Activated naive CD4-positive, alpha-beta T cell treated with anti-CD3 and anti-CD28 coated beads, Interleukin-2, amount 10 ng/mL, durations not matched to agents 7 days and 5 days (primary cell): ENCODE measurements at regions not wholly inside any gene's neighbourhood (a gene's known extent, or its start where the extent isn't known, plus 50 kb on each side); places are given as distances from the start of the nearest gene placed in this dataset.
"Not testable (repeated sequence)": the region's sequence is repeated elsewhere in the genome, so short reads cannot be mapped to it uniquely, and the experiment has no call there.

Source experiments
- CTCF ChIA-PET: fragments of 350-600 bp; sonication (Branson Sonifier 250); formaldehyde crosslinking; loops from one replicate; lab custom pipeline; 2021; ENCODE audit warnings: antibody characterized with exemption; lab: Charles Lee
- DNase-seq: peaks from one replicate; pipeline ENCODE4 v3.0.0-alpha.2; 2020
- H3K27ac Mint-ChIP-seq: one replicate; pipeline ENCODE4 v1.8.0; 2021; ENCODE audit warnings: mild to moderate bottlenecking, moderate library complexity, mixed read lengths
- H3K27me3 Mint-ChIP-seq: one replicate; pipeline ENCODE4 v1.8.0; 2021; ENCODE audit warnings: mild to moderate bottlenecking, mixed read lengths
- H3K36me3 Mint-ChIP-seq: one replicate; pipeline ENCODE4 v1.8.0; 2021; ENCODE audit warnings: mixed read lengths
- H3K4me1 Mint-ChIP-seq: one replicate; pipeline ENCODE4 v1.8.0; 2021; ENCODE audit warnings: mixed read lengths
- H3K4me3 Mint-ChIP-seq: one replicate; pipeline ENCODE4 v1.8.0; 2021; ENCODE audit warnings: mild to moderate bottlenecking, moderate library complexity, mixed read lengths
- H3K9me3 Mint-ChIP-seq: one replicate; pipeline ENCODE4 v1.8.0; 2021; ENCODE audit warnings: mixed read lengths

DNA sequence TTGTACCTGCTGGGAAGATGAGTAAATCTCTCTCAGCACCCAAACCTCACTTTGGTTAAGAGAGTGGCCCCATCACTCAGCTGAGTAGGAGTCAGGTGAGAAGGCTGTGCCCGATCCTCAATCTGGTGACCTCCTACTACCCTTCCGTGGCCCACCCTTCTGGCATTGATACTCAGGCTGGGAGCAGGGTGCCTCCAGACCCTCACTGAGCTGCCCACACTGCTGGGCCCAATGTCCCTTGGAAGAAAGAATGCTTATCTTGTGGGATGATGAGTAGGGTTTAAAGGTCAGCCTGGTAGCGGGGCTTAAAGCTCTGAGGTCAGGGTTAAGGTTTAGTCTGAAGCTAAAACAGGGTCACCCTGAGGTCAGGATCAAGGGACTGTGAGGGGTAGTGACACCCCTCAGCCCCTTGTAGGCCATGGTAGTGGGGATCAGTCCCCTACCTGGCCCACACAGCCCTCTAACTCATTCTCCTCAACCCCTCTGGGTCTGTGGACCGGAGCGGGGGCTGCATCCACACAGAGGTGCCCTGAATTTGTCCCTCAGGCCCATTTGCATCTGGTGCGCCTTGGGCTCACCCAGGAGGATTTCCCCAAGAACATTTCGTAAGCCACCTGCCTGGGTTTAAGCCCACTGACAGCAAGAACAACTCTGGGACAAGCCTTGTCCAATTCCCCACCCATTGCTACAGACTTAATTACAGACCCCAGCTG is 123.8 kb downstream of the CYP26B1 start:
- Mint-ChIP-seq H3K4me1 (no peaks in the 10 kb centered on the region), H3K4me3 (no peak overlapping the region), H3K27me3 (no peaks in the 10 kb centered on the region), H3K9me3 (no peaks in the 10 kb centered on the region), H3K36me3 (no peaks in the 10 kb centered on the region), H3K27ac (no peak overlapping the region)
- no peak for DNase-seq
- CTCF ChIA-PET = no interaction called here

DNA sequence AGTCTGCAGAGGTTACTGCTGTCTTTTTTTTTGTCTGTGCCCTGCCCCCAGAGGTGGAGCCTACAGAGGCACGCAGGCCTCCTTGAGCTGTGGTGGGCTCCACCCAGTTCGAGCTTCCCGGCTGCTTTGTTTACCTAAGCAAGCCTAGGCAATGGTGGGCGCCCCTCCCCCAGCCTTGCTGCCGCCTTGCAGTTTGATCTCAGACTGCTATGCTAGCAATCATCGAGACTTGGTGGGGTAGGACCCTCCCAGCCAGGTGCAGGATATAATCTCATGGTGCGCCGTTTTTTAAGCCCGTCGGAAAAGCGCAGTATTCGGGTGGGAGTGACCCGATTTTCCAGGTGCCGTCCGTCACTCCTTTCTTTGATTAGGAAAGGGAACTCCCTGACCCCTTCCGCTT is 126.3 kb downstream of the CYP26B1 start:
- H3K9me3 Mint-ChIP-seq, H3K4me1 Mint-ChIP-seq, H3K27ac Mint-ChIP-seq, H3K36me3 Mint-ChIP-seq, H3K4me3 Mint-ChIP-seq, DNase-seq, H3K27me3 Mint-ChIP-seq, CTCF ChIA-PET: not testable (repeated sequence)

DNA sequence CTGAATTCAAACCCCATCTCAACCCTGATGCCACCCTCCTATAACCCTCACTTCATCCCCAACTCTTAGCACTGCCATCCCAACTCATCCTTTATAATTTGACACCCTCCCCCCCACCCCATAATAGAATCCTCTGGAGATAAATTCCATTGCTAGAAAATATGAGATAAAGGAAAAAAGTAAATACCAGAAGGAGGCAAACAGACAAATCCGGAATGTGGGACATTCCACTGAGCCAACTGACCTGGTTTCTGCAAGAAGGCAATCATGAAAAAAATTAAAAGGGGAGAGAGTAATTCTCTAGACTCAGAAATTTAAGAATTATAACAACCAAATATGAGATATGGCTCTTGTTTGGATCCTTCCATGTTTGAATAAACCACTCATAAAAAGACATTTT is 132.4 kb downstream of the CYP26B1 start:
- H3K9me3 Mint-ChIP-seq = no peaks in the 10 kb centered on the region
- no peaks in the 10 kb centered on the region for H3K27me3 Mint-ChIP-seq
- H3K4me1 Mint-ChIP-seq = no peaks in the 10 kb centered on the region
- no peaks in the 10 kb centered on the region for H3K36me3 Mint-ChIP-seq
- no peak overlapping the region for H3K27ac Mint-ChIP-seq
- H3K4me3 Mint-ChIP-seq = no peak overlapping the region
- CTCF ChIA-PET = no interaction called here
- DNase-seq = no peak

DNA sequence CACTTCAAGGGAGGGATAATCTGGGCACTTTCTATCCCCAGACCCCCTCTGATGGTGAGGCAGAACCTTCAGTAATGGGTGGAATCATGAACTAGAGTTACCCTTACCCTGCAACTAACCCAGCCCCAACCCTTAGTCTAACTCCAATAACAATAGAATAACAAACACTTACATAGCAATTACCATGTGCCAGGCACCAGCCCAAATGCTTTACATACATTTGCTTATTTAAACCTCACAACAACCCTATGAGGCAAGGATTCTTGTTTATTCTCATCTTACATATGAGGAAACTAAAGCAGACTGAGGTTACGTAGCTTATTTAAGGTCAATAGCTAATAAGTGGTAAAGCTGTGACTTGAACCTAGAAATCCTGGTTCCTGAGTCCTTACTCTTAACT is 132.8 kb downstream of the CYP26B1 start:
- Mint-ChIP-seq H3K27ac (no peak overlapping the region), H3K4me1 (no peaks in the 10 kb centered on the region), H3K27me3 (no peaks in the 10 kb centered on the region), H3K9me3 (no peaks in the 10 kb centered on the region), H3K36me3 (no peaks in the 10 kb centered on the region), H3K4me3 (no peak overlapping the region)
- CTCF ChIA-PET = no interaction called here
- DNase-seq = no peak

DNA sequence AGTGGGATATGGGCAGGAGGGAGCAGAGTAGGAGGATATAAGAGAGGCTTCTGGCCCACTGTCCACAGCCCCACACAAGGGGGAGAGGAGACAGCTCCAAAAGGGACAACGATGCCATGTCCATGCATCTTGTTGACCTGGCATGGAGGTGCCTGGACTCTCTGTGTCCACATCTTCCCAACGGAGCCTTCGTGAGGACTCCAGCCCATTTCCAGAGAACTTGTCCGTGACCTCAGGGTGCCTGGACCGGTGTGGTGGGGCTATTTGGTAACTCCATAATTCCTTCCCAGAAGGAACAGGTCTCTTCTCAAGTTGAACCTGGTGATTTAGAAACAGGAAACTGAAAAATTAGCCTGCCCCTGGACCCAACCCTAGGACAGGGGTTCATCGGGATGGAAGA is 133.9 kb downstream of the CYP26B1 start:
- Mint-ChIP-seq H3K27ac (no peak overlapping the region), H3K9me3 (no peaks in the 10 kb centered on the region), H3K4me3 (no peak overlapping the region), H3K27me3 (no peaks in the 10 kb centered on the region), H3K36me3 (no peaks in the 10 kb centered on the region), H3K4me1 (no peaks in the 10 kb centered on the region)
- CTCF ChIA-PET = no interaction called here
- no peak for DNase-seq

DNA sequence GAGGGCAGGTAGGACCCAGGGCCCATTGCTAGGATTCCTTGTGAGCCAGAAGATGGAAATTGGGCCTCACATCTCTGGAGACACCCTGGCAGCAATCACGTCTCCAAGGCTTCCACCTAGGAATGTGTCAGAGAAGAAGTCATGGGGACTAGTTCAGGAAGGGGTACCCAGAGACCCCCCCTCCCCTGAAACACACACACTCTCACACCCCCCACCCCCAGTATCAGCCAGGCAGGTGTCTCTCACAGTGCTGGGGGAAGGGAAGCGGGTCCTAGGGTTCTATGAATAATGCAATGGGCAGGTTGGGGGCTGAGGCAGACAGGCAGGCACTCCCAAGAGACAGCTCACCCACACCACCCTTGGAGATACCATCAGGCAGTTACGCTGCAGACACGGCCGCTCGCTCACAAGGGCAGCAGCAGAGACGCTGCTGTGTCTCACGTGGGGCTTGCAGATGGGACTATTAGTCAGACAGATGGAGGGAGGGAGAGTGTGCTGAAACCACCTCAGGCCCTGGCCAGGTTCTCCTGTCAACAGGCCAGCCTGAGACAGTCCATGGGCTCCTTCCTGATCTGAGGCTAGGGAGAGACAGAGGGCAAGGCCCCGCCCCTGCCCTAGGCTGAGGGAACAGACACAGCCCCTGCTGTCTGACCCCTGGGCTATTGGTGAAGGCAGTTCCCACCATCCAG is 134.6 kb downstream of the CYP26B1 start:
- no peaks in the 10 kb centered on the region for H3K4me1 Mint-ChIP-seq
- no peaks in the 10 kb centered on the region for H3K36me3 Mint-ChIP-seq
- CTCF ChIA-PET = no interaction called here
- no peaks in the 10 kb centered on the region for H3K9me3 Mint-ChIP-seq
- H3K27me3 Mint-ChIP-seq = no peaks in the 10 kb centered on the region
- no peak overlapping the region for H3K27ac Mint-ChIP-seq
- no peak overlapping the region for H3K4me3 Mint-ChIP-seq
- no peak for DNase-seq

DNA sequence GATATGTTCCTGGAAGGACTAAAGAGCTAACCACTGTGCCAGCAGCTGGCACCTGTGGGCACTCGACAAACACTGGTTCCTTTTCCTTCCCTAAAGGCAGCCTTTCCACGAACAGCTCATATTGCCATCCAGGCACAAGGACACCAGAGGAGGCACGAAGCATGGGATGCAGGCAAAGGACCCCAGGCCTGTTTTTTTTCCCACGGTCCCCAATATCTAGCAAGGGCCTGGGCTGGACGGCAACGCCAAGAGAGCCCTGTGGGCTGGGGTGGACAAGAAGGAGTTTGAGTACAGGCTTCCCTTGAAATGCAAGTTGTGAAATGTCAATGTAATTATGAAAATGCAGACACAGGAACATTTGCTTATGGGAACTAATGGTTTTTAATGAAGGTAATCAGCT is 135.9 kb downstream of the CYP26B1 start:
- CTCF ChIA-PET = no interaction called here
- no peaks in the 10 kb centered on the region for H3K27me3 Mint-ChIP-seq
- no peaks in the 10 kb centered on the region for H3K4me1 Mint-ChIP-seq
- no peak overlapping the region for H3K27ac Mint-ChIP-seq
- no peak overlapping the region for H3K4me3 Mint-ChIP-seq
- DNase-seq = no peak
- H3K36me3 Mint-ChIP-seq = no peaks in the 10 kb centered on the region
- H3K9me3 Mint-ChIP-seq = no peaks in the 10 kb centered on the region

DNA sequence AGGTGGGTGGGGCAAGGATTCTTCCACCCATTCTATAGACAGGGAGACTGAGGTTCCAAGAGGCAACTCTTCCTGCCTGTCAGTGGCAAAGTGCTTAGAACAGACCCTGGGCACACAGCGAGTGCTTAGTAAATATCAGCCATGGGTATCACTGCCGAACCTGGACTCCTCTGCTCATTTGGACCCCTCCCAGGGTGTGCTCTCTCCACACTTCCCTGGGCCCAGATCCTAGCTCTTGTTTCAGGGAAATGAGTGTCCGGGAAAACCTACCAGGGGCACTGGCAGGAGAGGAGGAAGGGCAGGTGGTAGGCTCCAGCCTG is 136.3 kb downstream of the CYP26B1 start:
- DNase-seq = no peak
- Mint-ChIP-seq H3K9me3 (no peaks in the 10 kb centered on the region), H3K4me1 (no peaks in the 10 kb centered on the region), H3K27me3 (no peaks in the 10 kb centered on the region), H3K4me3 (no peak overlapping the region), H3K36me3 (no peaks in the 10 kb centered on the region), H3K27ac (no peak overlapping the region)
- CTCF ChIA-PET = no interaction called here

DNA sequence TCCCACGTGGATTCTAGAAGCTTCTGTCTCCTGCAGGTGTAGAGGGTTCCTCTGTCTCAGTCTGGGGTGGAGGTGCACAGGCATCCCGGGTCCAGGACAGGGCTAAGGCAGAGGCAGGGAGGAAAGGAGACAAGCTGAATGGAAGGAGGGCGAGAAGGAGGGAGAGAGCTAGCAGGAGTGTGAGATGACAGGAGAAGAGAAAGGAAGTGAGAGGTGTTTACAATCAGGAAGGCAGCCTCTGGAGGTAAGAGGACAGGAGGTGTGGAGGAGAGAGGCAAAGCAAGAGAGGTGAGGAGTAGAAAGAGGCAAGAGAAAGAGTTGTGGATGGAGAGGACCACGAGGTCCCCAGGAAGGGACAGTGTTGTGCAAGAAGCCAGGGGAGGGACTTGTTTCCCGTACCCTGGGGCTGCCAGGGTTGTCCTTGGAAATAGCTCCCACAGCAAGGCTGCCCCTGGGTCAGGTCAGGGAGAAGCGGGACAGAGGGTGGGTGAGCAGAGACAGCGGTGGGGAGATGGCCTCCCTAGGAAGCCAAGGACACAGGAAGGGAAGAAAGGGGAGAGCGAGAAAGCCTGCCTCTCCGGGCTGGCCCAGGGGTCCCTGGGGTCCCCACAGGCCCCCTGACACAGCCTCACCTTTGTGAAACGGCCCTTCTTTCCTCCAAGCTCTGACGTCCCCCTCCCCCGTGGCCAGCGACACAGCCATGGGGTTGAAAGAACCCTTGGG is 136.9 kb downstream of the CYP26B1 start:
- no peaks in the 10 kb centered on the region for H3K36me3 Mint-ChIP-seq
- H3K4me3 Mint-ChIP-seq = no peak overlapping the region
- no peaks in the 10 kb centered on the region for H3K27me3 Mint-ChIP-seq
- DNase-seq = no peak
- CTCF ChIA-PET = no interaction called here
- no peak overlapping the region for H3K27ac Mint-ChIP-seq
- no peaks in the 10 kb centered on the region for H3K9me3 Mint-ChIP-seq
- H3K4me1 Mint-ChIP-seq = no peaks in the 10 kb centered on the region

DNA sequence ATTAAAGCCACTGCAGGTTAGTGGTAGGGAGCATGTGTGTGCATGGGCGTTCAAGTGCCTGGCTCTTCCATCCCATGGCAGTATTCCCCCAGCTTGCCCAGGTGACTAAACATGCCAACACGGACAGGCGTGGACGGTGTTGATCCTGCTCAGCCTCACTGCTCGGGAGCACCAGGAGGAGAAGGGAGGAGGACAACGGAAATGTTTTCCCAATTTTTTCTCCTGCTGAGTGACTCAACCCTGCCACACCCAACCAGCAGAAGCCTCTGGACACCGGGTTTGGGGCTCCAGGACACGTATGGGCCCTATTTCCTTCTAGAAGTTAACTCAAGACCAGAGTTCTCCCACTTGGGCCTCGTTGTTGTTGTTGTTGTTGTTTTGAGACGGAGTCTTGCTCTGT is 139.1 kb downstream of the CYP26B1 start:
- CTCF ChIA-PET = no interaction called here
- no peak overlapping the region for H3K4me3 Mint-ChIP-seq
- H3K36me3 Mint-ChIP-seq = no peaks in the 10 kb centered on the region
- H3K9me3 Mint-ChIP-seq = no peaks in the 10 kb centered on the region
- H3K4me1 Mint-ChIP-seq = no peaks in the 10 kb centered on the region
- no peaks in the 10 kb centered on the region for H3K27me3 Mint-ChIP-seq
- no peak for DNase-seq
- H3K27ac Mint-ChIP-seq = no peak overlapping the region

DNA sequence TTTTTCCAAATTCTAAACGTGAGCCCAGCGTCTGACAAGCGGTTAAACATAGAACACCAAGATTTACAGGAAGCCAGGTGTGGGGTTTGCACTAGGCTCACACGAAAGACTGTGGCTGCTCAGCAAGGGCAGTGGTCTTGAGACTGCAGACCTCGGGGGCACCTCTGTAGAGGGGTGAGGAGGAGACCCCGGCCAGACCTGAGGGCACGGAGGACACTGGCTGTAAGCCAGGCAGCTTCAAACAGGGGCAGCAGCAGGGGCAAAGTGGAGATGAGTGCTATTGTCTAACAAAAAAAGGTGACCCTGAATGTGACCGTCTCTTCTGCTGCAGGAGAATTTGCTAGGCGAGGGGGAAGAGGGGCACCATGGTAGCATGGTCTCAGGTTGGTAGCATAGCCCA is 140.3 kb downstream of the CYP26B1 start:
- DNase-seq = no peak
- no peaks in the 10 kb centered on the region for H3K36me3 Mint-ChIP-seq
- H3K9me3 Mint-ChIP-seq = no peaks in the 10 kb centered on the region
- no peaks in the 10 kb centered on the region for H3K27me3 Mint-ChIP-seq
- H3K4me1 Mint-ChIP-seq = no peaks in the 10 kb centered on the region
- H3K27ac Mint-ChIP-seq = no peak overlapping the region
- H3K4me3 Mint-ChIP-seq = no peak overlapping the region
- CTCF ChIA-PET = no interaction called here

DNA sequence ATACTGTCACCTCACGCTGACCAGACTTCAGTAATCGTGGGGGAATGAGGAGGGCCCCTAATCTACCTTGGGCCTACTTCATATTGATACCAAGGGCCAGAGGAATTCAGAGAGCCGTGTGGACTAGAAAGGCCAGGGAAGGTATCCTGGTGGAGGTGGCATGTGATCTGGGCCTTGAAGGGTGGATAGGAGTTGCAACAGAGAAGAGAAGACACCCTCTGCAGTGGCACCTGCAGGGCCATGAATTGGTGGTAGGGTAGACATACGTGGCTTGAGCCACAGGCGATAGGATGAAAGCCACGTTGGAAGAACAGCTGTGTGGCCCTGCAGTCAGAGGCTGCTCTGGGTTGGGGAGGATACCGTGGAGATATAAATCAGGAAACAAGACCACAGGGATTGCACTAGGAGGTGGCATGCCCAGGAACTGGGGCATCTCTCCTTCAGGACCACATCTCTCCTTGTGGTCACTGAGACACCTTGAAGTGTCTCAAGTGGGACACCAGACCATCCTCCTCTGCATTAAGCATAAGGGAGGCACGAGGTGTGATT is 141.4 kb downstream of the CYP26B1 start:
- no peaks in the 10 kb centered on the region for H3K4me1 Mint-ChIP-seq
- DNase-seq = no peak
- no peaks in the 10 kb centered on the region for H3K9me3 Mint-ChIP-seq
- no peaks in the 10 kb centered on the region for H3K36me3 Mint-ChIP-seq
- no peak overlapping the region for H3K4me3 Mint-ChIP-seq
- CTCF ChIA-PET = interaction anchor here (0.6 kb wide), 1 partner anchor 82 kb away, joined by 3 read pairs; no protein-coding TSS in a partner anchor
- no peaks in the 10 kb centered on the region for H3K27me3 Mint-ChIP-seq
- no peak overlapping the region for H3K27ac Mint-ChIP-seq

DNA sequence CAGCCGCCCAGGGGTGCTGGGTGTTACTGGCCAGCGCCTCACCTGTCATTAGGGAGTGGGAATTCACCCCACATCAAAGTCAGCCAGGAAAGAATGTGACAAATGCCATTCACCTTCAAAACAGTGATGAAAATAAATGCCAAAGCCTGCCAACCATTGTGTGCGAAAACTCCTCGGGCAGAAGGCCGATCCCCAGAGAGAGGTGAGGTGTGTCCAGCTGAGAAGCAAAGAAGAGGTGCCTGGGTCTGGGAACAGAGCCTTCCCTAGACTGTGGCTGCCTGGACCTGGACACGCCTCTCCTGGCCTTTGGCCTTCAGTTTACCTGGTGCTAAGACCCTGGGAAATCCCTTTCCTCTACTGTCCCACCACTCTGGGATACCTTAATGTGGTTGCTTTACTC is 142.7 kb downstream of the CYP26B1 start:
- CTCF ChIA-PET = no interaction called here
- DNase-seq = no peak
- Mint-ChIP-seq H3K27me3 (peaks cover 4% of the 10 kb centered on the region), H3K4me1 (no peaks in the 10 kb centered on the region), H3K9me3 (no peaks in the 10 kb centered on the region), H3K27ac (no peak overlapping the region), H3K36me3 (no peaks in the 10 kb centered on the region), H3K4me3 (no peak overlapping the region)

DNA sequence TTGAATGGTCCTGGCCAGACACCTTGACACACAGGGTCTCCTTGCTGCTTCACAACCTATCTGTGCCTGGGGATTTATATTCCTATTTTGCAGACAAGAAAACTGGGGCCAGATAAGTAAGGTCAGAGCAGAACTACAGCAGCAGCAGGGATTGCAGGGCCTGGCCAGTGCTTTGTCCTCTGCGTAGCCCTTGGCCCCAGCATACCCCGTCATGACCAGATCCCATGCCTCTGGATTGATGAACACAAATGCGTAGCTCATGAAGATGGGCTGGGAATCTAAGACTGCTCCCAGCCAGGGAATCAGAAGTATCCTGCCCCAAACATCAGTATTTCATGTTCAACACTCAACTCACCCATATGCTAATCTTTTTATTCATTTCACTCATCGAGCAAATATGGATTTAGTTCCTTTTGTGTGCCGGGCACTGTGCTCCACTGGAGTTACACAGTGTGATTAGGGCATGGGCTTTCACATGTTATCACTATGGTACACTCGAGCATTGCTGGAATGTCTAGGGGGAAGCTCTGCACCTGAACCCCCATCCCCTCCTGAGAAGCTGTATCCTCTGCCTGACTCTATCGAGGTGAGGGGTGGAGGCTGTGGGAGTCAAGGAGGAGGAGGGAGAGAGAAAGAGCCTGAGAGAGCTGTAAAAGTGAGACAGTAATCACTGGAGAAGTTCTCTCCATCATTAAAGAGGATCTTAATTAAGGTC is 143.3 kb downstream of the CYP26B1 start:
- no peak for DNase-seq
- Mint-ChIP-seq H3K36me3 (no peaks in the 10 kb centered on the region), H3K9me3 (no peaks in the 10 kb centered on the region), H3K27me3 (peaks cover 4% of the 10 kb centered on the region), H3K4me3 (no peak overlapping the region), H3K27ac (no peak overlapping the region), H3K4me1 (no peaks in the 10 kb centered on the region)
- CTCF ChIA-PET = no interaction called here
